Caco-2 (cell line): ENCODE measurements at regions not wholly inside any gene's neighbourhood (a gene's known extent, or its start where the extent isn't known, plus 50 kb on each side); places are given as distances from the start of the nearest gene placed in this dataset.

Experiments
- BruUV-seq: library from RNA; stranded (reverse); fragments of 400-500 nt; replicated peaks from 2 replicates; lab custom pipeline; 2021; lab: Mats Ljungman, UMichigan
- CTCF ChIA-PET: fragments of 300-600 bp; sonication (Branson Sonifier 250); formaldehyde crosslinking; loops from one replicate; lab custom pipeline; 2022; ENCODE audit warnings: antibody characterized with exemption; lab: Charles Lee
- POLR2A ChIA-PET: fragments of 300-600 bp; sonication (Branson Sonifier 250); formaldehyde crosslinking; loops from one replicate; lab custom pipeline; 2022; ENCODE audit warnings: antibody characterized with exemption; lab: Charles Lee
- DNase-seq, 2 experiments: peaks; one replicate each; pipeline versions ENCODE4 v3.0.0 to v3.0.0-alpha.2; 2020 to 2022
- H3K27me3 ChIP-seq: replicated peaks from 2 replicates; pipeline ENCODE4 v1.6.0; 2011; ENCODE audit warnings: low read length; ENCODE audit not compliant: control insufficient read depth, insufficient read depth
- H3K36me3 ChIP-seq: 2 replicates; pipeline ENCODE4 v1.5.1; 2011; ENCODE audit warnings: low read length; ENCODE audit not compliant: control insufficient read depth, insufficient read depth
- H3K4me1 ChIP-seq: fragments of 250-450 bp; sonication (Bioruptor Pico); 2 replicates; pipeline ENCODE4 v1.5.1; 2020; ENCODE audit warnings: mild to moderate bottlenecking
- H3K4me3 ChIP-seq: 2 replicates; pipeline ENCODE4 v1.5.1; 2011; ENCODE audit warnings: low read depth, mild to moderate bottlenecking, control low read depth, low read length
- H3K9me3 ChIP-seq: fragments of 250-450 bp; sonication (Bioruptor Pico); 2 replicates; pipeline ENCODE4 v1.5.1; 2020; ENCODE audit warnings: mild to moderate bottlenecking, moderate library complexity
- H3K27ac Mint-ChIP-seq: one replicate; pipeline ENCODE4 v1.8.0; 2022; ENCODE audit warnings: mixed read lengths; ENCODE audit not compliant: unreplicated experiment
- H3K27me3 Mint-ChIP-seq: one replicate; pipeline ENCODE4 v1.8.0; 2022; ENCODE audit warnings: mixed read lengths; ENCODE audit not compliant: insufficient read depth, unreplicated experiment
- H3K36me3 Mint-ChIP-seq: one replicate; pipeline ENCODE4 v1.8.0; 2022; ENCODE audit warnings: mild to moderate bottlenecking, mixed read lengths; ENCODE audit not compliant: insufficient read depth, unreplicated experiment
- H3K4me1 Mint-ChIP-seq: one replicate; pipeline ENCODE4 v1.8.0; 2022; ENCODE audit warnings: low read depth, mixed read lengths; ENCODE audit not compliant: unreplicated experiment
- H3K4me3 Mint-ChIP-seq: one replicate; pipeline ENCODE4 v1.8.0; 2022; ENCODE audit warnings: mild to moderate bottlenecking, moderate library complexity, mixed read lengths; ENCODE audit not compliant: unreplicated experiment
- H3K9me3 Mint-ChIP-seq: one replicate; pipeline ENCODE4 v1.8.0; 2022; ENCODE audit warnings: mixed read lengths; ENCODE audit not compliant: unreplicated experiment
- intact Hi-C: fragments of 100-400 bp; cut with micrococcal nuclease; formaldehyde crosslinking; loops from one replicate; pipeline ENCODE4 v1.10.0; 2022; ENCODE audit not compliant: unreplicated experiment
- TF ChIP-seq, protein P1 (sequence below), 2 experiments: fragments of 200-600 bp in 1 of 2; IDR thresholded peaks; 1 replicate in 1 of 2; 2 replicates in 1 of 2; pipeline versions ENCODE4 v1.5.1 to v1.8.0; 2011 to 2022; ENCODE audit warnings: antibody characterized with exemption in 1 of 2, control low read depth in 1 of 2, inconsistent platforms in 1 of 2, low read depth in 1 of 2, low read length in 1 of 2, mild to moderate bottlenecking in 1 of 2, moderate library complexity in 1 of 2; ENCODE audit not compliant: insufficient read depth in 1 of 2, severe bottlenecking in 1 of 2, unreplicated experiment in 1 of 2

DNA sequence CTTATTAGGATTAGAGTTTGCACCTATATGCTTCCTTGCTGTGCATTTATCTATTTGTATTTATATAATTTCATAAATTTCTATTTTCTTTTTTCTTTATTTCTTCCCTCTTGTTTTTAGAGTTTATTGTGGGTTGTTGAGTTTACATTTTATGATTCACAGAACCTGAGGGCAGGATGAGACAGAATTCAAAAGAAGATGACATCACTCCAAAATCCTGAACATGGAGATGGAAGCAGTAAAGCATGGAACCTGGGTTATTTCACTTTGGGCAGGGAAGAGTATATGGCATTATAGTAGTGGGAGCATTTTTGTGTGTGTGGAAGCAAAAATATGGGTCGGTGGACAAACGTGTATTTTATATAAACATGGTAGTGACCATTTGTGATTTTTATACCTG is 157.5 kb downstream of the RFX6 start:
- Histone ChIP-seq H3K36me3 (no peaks in the 10 kb centered on the region), H3K4me3 (no peak overlapping the region), H3K27me3 (no peaks in the 10 kb centered on the region), H3K9me3 (no peaks in the 10 kb centered on the region), H3K4me1 (no peaks in the 10 kb centered on the region)
- ChIA-PET CTCF (no interaction called here), POLR2A (no interaction called here)
- intact Hi-C loops = no loop called here
- no peaks in the 10 kb centered on the region for H3K36me3 Mint-ChIP-seq
- H3K9me3 Mint-ChIP-seq = no peaks in the 10 kb centered on the region
- BruUV-seq = no TSS peak
- no peaks in the 10 kb centered on the region for H3K4me1 Mint-ChIP-seq
- H3K27ac Mint-ChIP-seq = no peak overlapping the region
- DNase-seq = no peak
- peaks cover 9% of the 10 kb centered on the region for H3K27me3 Mint-ChIP-seq
- H3K4me3 Mint-ChIP-seq = no peak overlapping the region
- TF ChIP-seq, protein P1, sequence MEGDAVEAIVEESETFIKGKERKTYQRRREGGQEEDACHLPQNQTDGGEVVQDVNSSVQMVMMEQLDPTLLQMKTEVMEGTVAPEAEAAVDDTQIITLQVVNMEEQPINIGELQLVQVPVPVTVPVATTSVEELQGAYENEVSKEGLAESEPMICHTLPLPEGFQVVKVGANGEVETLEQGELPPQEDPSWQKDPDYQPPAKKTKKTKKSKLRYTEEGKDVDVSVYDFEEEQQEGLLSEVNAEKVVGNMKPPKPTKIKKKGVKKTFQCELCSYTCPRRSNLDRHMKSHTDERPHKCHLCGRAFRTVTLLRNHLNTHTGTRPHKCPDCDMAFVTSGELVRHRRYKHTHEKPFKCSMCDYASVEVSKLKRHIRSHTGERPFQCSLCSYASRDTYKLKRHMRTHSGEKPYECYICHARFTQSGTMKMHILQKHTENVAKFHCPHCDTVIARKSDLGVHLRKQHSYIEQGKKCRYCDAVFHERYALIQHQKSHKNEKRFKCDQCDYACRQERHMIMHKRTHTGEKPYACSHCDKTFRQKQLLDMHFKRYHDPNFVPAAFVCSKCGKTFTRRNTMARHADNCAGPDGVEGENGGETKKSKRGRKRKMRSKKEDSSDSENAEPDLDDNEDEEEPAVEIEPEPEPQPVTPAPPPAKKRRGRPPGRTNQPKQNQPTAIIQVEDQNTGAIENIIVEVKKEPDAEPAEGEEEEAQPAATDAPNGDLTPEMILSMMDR (IDR thresholded peaks at IDR 0.05; ENCODE audit: insufficient read depth in 1 of 2, low read depth in 1 of 2, low read length in 1 of 2, severe bottlenecking in 1 of 2, unreplicated experiment in 1 of 2) = no peak

DNA sequence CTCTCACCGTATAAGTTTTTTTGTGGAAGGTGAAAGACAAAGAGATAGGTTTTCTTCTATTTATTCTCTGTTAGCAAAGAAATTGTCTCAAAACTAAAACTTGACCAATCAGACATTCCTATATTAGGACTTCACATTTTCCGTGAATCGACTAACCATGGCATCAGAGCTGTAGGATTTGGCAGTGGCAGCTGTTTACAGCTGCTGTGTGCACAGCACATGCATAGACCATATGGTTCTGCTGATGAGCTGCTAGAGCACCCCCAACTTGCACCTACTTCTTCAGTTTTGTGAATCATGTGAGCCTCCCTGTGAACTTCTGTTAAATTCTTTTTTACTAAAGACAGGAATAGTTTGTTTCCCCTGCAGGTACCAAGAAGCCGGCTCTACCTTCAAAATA is 157.9 kb downstream of the RFX6 start:
- no peak for DNase-seq
- intact Hi-C loops = no loop called here
- Mint-ChIP-seq H3K36me3 (no peaks in the 10 kb centered on the region), H3K4me1 (no peaks in the 10 kb centered on the region), H3K27me3 (peaks cover 9% of the 10 kb centered on the region), H3K27ac (no peak overlapping the region), H3K9me3 (no peaks in the 10 kb centered on the region), H3K4me3 (no peak overlapping the region)
- no peaks in the 10 kb centered on the region for H3K4me1 ChIP-seq
- TF ChIP-seq, protein P1 (IDR thresholded peaks at IDR 0.05; ENCODE audit: insufficient read depth in 1 of 2, low read depth in 1 of 2, low read length in 1 of 2, severe bottlenecking in 1 of 2, unreplicated experiment in 1 of 2) = no peak
- H3K27me3 ChIP-seq = no peaks in the 10 kb centered on the region
- BruUV-seq = no TSS peak
- no peaks in the 10 kb centered on the region for H3K36me3 ChIP-seq
- H3K4me3 ChIP-seq = no peak overlapping the region
- ChIA-PET POLR2A (no interaction called here), CTCF (no interaction called here)
- H3K9me3 ChIP-seq = no peaks in the 10 kb centered on the region

- POLR2A ChIA-PET = no interaction called here
These were observed 173.3 kb downstream of the RFX6 start for GRCh38 chr6:117050301-117050700.

More at GRCh38 chr6:117050301-117050700, 173.3 kb downstream of the RFX6 start:
- H3K36me3 ChIP-seq = no peaks in the 10 kb centered on the region
- TF ChIP-seq, protein P1 (IDR thresholded peaks at IDR 0.05; ENCODE audit: insufficient read depth in 1 of 2, low read depth in 1 of 2, low read length in 1 of 2, severe bottlenecking in 1 of 2, unreplicated experiment in 1 of 2) = no peak
- H3K27me3 ChIP-seq = no peaks in the 10 kb centered on the region
- no peaks in the 10 kb centered on the region for H3K4me1 ChIP-seq
- Mint-ChIP-seq H3K4me3 (no peak overlapping the region), H3K9me3 (peaks cover 3% of the 10 kb centered on the region), H3K27me3 (peaks cover 5% of the 10 kb centered on the region), H3K27ac (no peak overlapping the region), H3K36me3 (no peaks in the 10 kb centered on the region), H3K4me1 (no peaks in the 10 kb centered on the region)
- CTCF ChIA-PET = no interaction called here
- intact Hi-C loops = no loop called here
- no peaks in the 10 kb centered on the region for H3K9me3 ChIP-seq
- no peak overlapping the region for H3K4me3 ChIP-seq
- no TSS peak for BruUV-seq
- DNase-seq = no peak
